ENCODE measurements at regions not wholly inside any gene's neighbourhood (a gene's known extent, or its start where the extent isn't known, plus 50 kb on each side); places are given as distances from the start of the nearest gene placed in this dataset.

- TF ChIP-seq ZNF462 (CRISPR knock-in tag; IDR thresholded peaks at IDR 0.05) (no peak), EZH2phosphoT487 (IDR thresholded peaks at IDR 0.05; ENCODE audit: unreplicated experiment) (no peak), JUNB (IDR thresholded peaks at IDR 0.05; ENCODE audit: unreplicated experiment) (no peak), CREB1 (CRISPR knock-in tag; IDR thresholded peaks at IDR 0.05; ENCODE audit: low read depth) (no peak), EZH2 (IDR thresholded peaks at IDR 0.05; ENCODE audit: low read depth, unreplicated experiment) (no peak), ZNF114 (CRISPR knock-in tag; IDR thresholded peaks at IDR 0.05) (no peak)
Observed at GRCh38 chr22:25403284-25403810, 161.1 kb upstream of the GRK3 start (continued).

DNA sequence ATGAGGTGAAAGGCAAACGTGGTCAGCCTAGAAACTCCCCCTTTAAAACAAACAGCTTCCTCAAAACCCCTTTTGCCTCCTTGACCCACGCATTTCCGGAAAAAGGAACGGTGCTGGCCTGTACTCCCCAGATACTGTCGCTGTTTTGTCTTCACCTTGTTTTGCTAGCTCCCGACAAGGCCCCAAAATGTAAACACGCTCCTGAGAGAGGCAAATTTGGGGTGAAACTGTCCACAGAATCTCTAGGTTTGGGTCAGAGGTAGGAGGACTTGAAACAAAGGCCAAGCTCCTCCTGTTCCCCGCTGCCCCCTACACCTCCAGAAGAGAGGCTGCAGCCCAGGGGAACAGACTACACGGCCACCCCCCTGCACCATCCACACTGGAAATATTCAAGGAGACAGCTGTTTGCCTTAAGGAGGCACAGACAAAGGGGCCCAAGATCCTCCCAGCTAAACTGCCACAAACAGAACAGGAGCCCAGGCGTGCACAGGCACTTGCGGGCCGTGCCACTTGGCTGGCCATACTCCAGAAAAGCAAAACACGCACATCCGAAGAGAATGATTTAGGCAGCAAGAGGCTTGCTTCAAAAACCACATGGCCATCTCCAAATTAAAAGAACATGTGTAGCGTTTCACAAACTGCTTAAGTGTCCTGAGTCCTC lies 160.5 kb upstream of the GRK3 start:
- DNase-seq (ENCODE audit: low spot score) (peak; percentile 75), ATAC-seq (peak; percentile 28)
- Histone ChIP-seq H2AFZ (peak overlapping the region; percentile 20), H3K36me3 (ENCODE audit: insufficient read depth) (no peaks in the 10 kb centered on the region), H3K27me3 (ENCODE audit: insufficient read depth) (peaks cover 16% of the 10 kb centered on the region), H3K4me2 (peak overlapping the region; percentile 83), H4K20me1 (replicated peaks; ENCODE audit: insufficient read depth) (peaks cover 24% of the 10 kb centered on the region), H3K4me1 (ENCODE audit: insufficient read depth) (peaks cover 46% of the 10 kb centered on the region), H3K27ac (ENCODE audit: low read depth) (peak overlapping the region; percentile 66; the same call in 1 of the 2 replicates), H3K4me3 (peak overlapping the region; percentile 68), H3K9me2 (ENCODE audit: insufficient read depth) (no peaks in the 10 kb centered on the region), H3F3A (replicated peaks; ENCODE audit: low read depth) (peaks cover 29% of the 10 kb centered on the region), H3K79me2 (replicated peaks; ENCODE audit: insufficient read depth) (peaks cover 53% of the 10 kb centered on the region)
- peak overlapping the region; percentile 80 for H3K4me3 Mint-ChIP-seq
- H3K36me3 Mint-ChIP-seq (ENCODE audit: low read depth): no peaks in the 10 kb centered on the region; the same call in 2 of the 3 replicates
- peaks cover 46% of the 10 kb centered on the region for H3K4me1 Mint-ChIP-seq
- H3K27ac Mint-ChIP-seq: no peak overlapping the region
- H3K27me3 Mint-ChIP-seq (ENCODE audit: insufficient read depth, low read depth, poor library complexity): peaks cover 27% of the 10 kb centered on the region
- H3K9me3 Mint-ChIP-seq: no peaks in the 10 kb centered on the region; the same call in 2 of the 3 replicates
- TF ChIP-seq CREB1 (CRISPR knock-in tag; IDR thresholded peaks at IDR 0.05; ENCODE audit: low read depth): no peak
- TF ChIP-seq ETS1 (IDR thresholded peaks at IDR 0.05): no peak
- TF ChIP-seq POLR2AphosphoS5 (IDR thresholded peaks at IDR 0.05; ENCODE audit: low read depth): no peak
- no peak for TF ChIP-seq EZH2phosphoT487 (IDR thresholded peaks at IDR 0.05; ENCODE audit: unreplicated experiment)
- TF ChIP-seq JUNB (IDR thresholded peaks at IDR 0.05; ENCODE audit: unreplicated experiment): no peak
- no peak for TF ChIP-seq REST (IDR thresholded peaks at IDR 0.05; ENCODE audit: unreplicated experiment)
- TF ChIP-seq NANOG (IDR thresholded peaks at IDR 0.05; ENCODE audit: borderline replicate concordance): no peak
- TF ChIP-seq, protein P1, sequence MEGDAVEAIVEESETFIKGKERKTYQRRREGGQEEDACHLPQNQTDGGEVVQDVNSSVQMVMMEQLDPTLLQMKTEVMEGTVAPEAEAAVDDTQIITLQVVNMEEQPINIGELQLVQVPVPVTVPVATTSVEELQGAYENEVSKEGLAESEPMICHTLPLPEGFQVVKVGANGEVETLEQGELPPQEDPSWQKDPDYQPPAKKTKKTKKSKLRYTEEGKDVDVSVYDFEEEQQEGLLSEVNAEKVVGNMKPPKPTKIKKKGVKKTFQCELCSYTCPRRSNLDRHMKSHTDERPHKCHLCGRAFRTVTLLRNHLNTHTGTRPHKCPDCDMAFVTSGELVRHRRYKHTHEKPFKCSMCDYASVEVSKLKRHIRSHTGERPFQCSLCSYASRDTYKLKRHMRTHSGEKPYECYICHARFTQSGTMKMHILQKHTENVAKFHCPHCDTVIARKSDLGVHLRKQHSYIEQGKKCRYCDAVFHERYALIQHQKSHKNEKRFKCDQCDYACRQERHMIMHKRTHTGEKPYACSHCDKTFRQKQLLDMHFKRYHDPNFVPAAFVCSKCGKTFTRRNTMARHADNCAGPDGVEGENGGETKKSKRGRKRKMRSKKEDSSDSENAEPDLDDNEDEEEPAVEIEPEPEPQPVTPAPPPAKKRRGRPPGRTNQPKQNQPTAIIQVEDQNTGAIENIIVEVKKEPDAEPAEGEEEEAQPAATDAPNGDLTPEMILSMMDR (conservative IDR thresholded peaks at IDR 0.05; ENCODE audit: low read depth in 2 of 2): no peak

Measured in GM23338 (cell line).